ENCODE measurements at regions not wholly inside any gene's neighbourhood (a gene's known extent, or its start where the extent isn't known, plus 50 kb on each side); places are given as distances from the start of the nearest gene placed in this dataset.
A peak's percentile ranks its signal among the peaks of the same experiment; 100 is the strongest.

- TF ChIP-seq CTCF (conservative IDR thresholded peaks at IDR 0.05; ENCODE audit: low read depth, low read length), result no peak
- no peak for DNase-seq (ENCODE audit: low read depth)
- no peak overlapping the region for H3K4me3 ChIP-seq (ENCODE audit: low read depth, low read length)
These were observed 1258.2 kb upstream of the ALCAM start for GRCh38 chr3:104108522-104108921.

GRCh38 chr3:104126463-104126862, 1240.2 kb upstream of the ALCAM start:
- no peak overlapping the region for H3K4me3 ChIP-seq (ENCODE audit: low read depth, low read length)
- TF ChIP-seq CTCF (conservative IDR thresholded peaks at IDR 0.05; ENCODE audit: low read depth, low read length), result no peak
- DNase-seq (ENCODE audit: low read depth), result no peak

- no peak overlapping the region for H3K4me3 ChIP-seq (ENCODE audit: low read depth, low read length)
- DNase-seq (ENCODE audit: low read depth), result no peak
- no peak for TF ChIP-seq CTCF (conservative IDR thresholded peaks at IDR 0.05; ENCODE audit: low read depth, low read length)
These were observed 1239.7 kb upstream of the ALCAM start for GRCh38 chr3:104126864-104127553.

GRCh38 chr3:104127830-104128229, 1238.9 kb upstream of the ALCAM start:
- H3K4me3 ChIP-seq (ENCODE audit: low read depth, low read length), result no peak overlapping the region
- DNase-seq (ENCODE audit: low read depth), result no peak
- TF ChIP-seq CTCF (conservative IDR thresholded peaks at IDR 0.05; ENCODE audit: low read depth, low read length), result no peak

GRCh38 chr3:104132566-104133403, 1233.9 kb upstream of the ALCAM start:
- H3K4me3 ChIP-seq (ENCODE audit: low read depth, low read length), result no peak overlapping the region
- no peak for TF ChIP-seq CTCF (conservative IDR thresholded peaks at IDR 0.05; ENCODE audit: low read depth, low read length)
- peak; percentile 17 for DNase-seq (ENCODE audit: low read depth)

- no peak overlapping the region for H3K4me3 ChIP-seq (ENCODE audit: low read depth, low read length)
- no peak for DNase-seq (ENCODE audit: low read depth)
- no peak for TF ChIP-seq CTCF (conservative IDR thresholded peaks at IDR 0.05; ENCODE audit: low read depth, low read length)
These were observed 1233.1 kb upstream of the ALCAM start for GRCh38 chr3:104133630-104134029.
